Small intestine (tissue), 7 donors: ENCODE measurements at regions not wholly inside any gene's neighbourhood (a gene's known extent, or its start where the extent isn't known, plus 50 kb on each side); places are given as distances from the start of the nearest gene placed in this dataset.
"Not testable (repeated sequence)": the region's sequence is repeated elsewhere in the genome, so short reads cannot be mapped to it uniquely, and the experiment has no call there.

Experiments used
- DNase-seq, 2 donors: peaks; one replicate each; pipeline versions ENCODE4 v3.0.0 to v3.0.0-alpha.2; 2013
- FAIRE-seq: peaks from 2 replicates; lab custom pipeline; 2012; peaks lifted over from hg19 to GRCh38; lab: Jason Lieb, UNC
- H3K27ac ChIP-seq, 3 donors: one replicate each; pipeline ENCODE4 v1.5.1; 2013; ENCODE audit warnings: low read length in 2 of 3, mild to moderate bottlenecking in 2 of 3, control low read depth in 1 of 3, inconsistent platforms in 1 of 3, low read depth in 1 of 3, moderate library complexity in 1 of 3
- H3K27me3 ChIP-seq, 3 donors: one replicate each; pipeline ENCODE4 v1.6.1; 2013; ENCODE audit warnings: low read length in 3 of 3, inconsistent platforms in 1 of 3; ENCODE audit not compliant: control insufficient read depth in 3 of 3, insufficient read depth in 3 of 3
- H3K36me3 ChIP-seq, 3 donors: one replicate each; pipeline ENCODE4 v1.6.1; 2013; ENCODE audit warnings: low read length in 3 of 3, inconsistent platforms in 1 of 3, low read depth in 1 of 3, mild to moderate bottlenecking in 1 of 3, moderate library complexity in 1 of 3; ENCODE audit not compliant: control insufficient read depth in 3 of 3, insufficient read depth in 2 of 3
- H3K4me1 ChIP-seq, 3 donors: one replicate each; pipeline ENCODE4 v1.6.1; 2013; ENCODE audit warnings: low read length in 2 of 3, inconsistent platforms in 1 of 3, low read depth in 1 of 3, mild to moderate bottlenecking in 1 of 3, moderate library complexity in 1 of 3; ENCODE audit not compliant: control insufficient read depth in 3 of 3, insufficient read depth in 2 of 3
- H3K4me3 ChIP-seq, 3 donors: one replicate each; pipeline ENCODE4 v1.5.1; 2013; ENCODE audit warnings: low read length in 3 of 3, control low read depth in 1 of 3, inconsistent platforms in 1 of 3, low read depth in 1 of 3, mild to moderate bottlenecking in 1 of 3, moderate library complexity in 1 of 3
- H3K9me3 ChIP-seq, 2 donors: one replicate each; pipeline ENCODE4 v1.6.1; 2013; ENCODE audit warnings: low read depth in 1 of 2, low read length in 1 of 2; ENCODE audit not compliant: control insufficient read depth in 2 of 2, insufficient read depth in 1 of 2
- WGBS, 3 donors: extraction: QIAGEN DNeasy Blood & Tissue Kit; methylation state at CpG; one replicate each; pipeline ENCODE4 v1.1.7; 2013; 5-methylcytosine and 5-hydroxymethylcytosine counted together
- donor health status: healthy with polysubstance abuse.
- donor health status: control.
- donor health status: control.
- donor health status: Bipolar disorder and iron deficiency.
- donor health status: healthy.

DNA sequence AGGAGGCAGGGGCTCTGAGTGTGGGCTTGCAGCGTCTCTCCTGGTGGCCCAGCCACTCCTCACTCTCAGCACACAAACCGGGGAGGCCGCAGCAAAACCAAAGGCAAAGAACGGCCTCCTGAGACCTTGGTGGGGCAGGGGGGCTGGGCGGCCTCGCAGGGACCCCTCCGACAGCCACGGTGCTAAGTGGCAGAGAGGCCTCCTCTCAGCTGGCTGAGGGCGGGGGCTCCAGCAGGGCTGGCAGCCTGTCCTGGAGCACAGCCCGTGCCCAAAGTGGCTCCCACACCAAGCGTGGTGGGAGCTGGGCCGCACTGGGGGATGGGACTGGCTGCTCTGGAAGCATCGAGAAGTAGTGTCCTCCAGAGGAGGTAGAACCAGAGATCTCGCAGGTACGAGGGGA, 334.4 kb downstream of the QKI start:
- no peaks in the 10 kb centered on the region for H3K36me3 ChIP-seq
- H3K4me3 ChIP-seq, result no peak overlapping the region
- no peaks in the 10 kb centered on the region for H3K27me3 ChIP-seq
- DNase-seq (no peak), FAIRE-seq (no peak)
- H3K4me1 ChIP-seq, result no peaks in the 10 kb centered on the region
- WGBS, 3 donors, result 85 to 90% (median 89%) methylated on average over 15 of the region's 15 CpGs
- no peak overlapping the region for H3K27ac ChIP-seq
- peaks cover 0 to 5% of the 10 kb centered on the region in 2 donors for H3K9me3 ChIP-seq

DNA sequence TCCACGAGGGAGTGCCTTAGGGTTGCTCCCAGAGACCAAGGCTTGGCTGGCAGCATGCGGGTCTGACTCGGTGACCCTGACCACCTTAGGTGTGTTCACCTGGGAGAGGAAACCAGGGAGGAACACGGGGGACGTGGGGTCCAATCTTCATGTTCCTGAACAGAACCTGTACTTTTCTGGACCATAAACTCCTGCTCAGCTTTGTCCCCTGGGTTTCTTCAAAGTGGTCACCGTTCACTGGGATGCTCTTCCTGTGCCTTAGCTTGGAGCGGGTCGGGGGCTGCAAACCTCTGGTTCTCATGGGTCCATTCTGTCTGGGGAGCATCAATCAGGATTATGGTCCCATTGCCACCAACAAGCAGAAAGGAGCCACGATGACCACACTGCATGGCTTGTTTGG, 333.5 kb downstream of the QKI start:
- Histone ChIP-seq H3K36me3 (no peaks in the 10 kb centered on the region), H3K27ac (no peak overlapping the region), H3K27me3 (no peaks in the 10 kb centered on the region), H3K9me3 (peaks cover 0 to 3% of the 10 kb centered on the region in 2 donors), H3K4me3 (no peak overlapping the region), H3K4me1 (no peaks in the 10 kb centered on the region)
- 80 to 89% (median 81%) methylated on average over 9 of the region's 9 CpGs for WGBS, 3 donors
- DNase-seq (no peak), FAIRE-seq (no peak)

DNA sequence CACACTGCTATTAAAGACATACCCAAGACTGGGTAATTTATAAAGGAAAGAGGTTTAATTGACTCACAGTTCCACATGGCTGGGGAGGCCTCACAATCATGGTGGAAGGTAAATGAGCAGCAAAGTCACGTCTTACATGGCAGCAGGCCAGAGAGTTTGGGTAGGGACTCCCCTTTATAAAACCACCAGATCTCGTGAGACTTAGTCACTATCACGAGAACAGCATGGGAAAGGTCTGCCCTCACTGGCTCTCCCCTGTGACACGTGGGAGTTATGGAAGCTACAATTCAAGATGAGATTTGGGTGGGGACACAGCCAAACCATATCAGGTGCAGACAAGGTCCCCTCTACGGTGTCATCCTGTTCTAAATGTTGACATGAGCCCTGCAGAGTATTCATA, 332.5 kb downstream of the QKI start:
- WGBS, 3 donors, result 65 to 85% (median 69%) methylated on average over 5 of the region's 5 CpGs
- H3K9me3 ChIP-seq, FAIRE-seq, H3K4me3 ChIP-seq, H3K27me3 ChIP-seq, H3K27ac ChIP-seq, H3K4me1 ChIP-seq, H3K36me3 ChIP-seq, DNase-seq: not testable (repeated sequence)

DNA sequence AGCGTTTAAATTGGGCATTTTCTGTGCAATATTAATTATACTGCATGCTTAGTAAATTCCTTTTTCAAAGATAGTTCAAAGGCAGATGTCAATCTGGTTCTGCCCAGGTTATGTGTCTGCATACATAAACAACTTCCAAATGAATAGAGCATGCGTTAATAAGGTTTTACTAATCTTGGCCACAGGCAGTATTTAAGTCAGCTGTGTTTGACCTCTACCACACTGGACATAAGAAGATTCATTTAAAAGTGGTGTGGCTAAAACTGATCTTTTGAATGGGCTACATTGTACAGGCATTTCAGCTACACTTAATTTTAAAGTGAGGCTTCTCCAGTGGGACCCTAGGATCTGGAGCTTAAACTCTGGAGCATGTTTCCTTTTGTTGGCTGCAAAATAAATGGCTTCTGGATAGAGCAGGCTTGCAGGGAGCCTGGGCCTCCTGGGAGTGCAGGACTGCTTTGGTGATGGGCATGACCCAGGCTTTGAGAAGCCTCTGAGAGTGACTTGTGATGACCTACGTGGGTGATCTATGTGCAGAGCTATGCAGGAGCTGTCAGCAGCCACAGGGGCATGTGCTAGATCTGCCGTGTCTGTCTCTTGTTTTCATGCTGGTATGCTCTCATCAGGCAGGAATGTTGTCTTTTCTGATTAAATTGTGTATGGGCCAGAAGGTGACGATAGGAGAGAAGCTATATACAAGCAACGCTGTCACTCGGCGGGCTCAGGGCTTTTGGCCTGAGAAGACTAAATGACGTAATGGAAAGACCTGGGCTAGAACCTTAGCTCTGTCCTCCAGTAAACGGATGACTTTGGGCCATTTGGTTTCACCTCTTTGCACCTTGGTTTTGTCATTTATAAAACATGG, 331.2 kb downstream of the QKI start:
- no peak overlapping the region for H3K4me3 ChIP-seq
- H3K27ac ChIP-seq, result no peak overlapping the region

DNA sequence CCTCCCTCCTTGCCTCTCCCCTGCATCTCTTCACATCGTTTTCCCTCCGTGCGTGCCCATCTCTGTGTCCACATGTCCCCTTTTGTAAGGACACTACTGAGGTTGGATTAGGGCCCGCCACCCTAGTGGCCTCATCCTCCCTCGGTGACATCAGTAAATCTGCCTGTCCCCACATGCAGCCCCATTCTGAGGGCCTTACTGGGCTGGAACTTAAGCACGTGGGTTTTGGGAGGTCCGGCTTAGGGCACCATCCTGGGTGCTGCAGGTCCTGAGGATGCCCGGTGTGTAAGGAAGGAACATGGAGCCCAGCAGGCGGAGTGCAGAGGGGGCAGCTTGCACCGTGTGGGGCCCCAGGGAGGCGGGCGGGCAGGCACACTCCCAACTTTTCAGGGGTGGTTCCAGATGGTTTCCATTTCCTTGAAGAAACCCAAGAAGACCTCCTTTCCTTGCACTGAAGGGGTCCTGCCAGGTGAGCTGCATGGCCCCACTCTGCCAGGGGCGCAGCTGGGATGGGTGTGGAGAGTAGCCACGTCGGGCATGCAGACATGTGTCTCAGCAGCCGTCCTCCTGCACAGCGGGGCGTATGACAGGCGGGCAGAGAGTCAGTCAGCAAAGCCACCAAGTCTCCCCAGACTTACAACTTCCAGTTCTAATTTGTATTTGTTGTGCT, 329.9 kb downstream of the QKI start:
- Histone ChIP-seq H3K27me3 (no peaks in the 10 kb centered on the region), H3K27ac (no peak overlapping the region), H3K36me3 (no peaks in the 10 kb centered on the region), H3K4me1 (no peaks in the 10 kb centered on the region), H3K9me3 (peaks cover 0 to 3% of the 10 kb centered on the region in 2 donors), H3K4me3 (no peak overlapping the region)
- 90 to 94% (median 91%) methylated on average over 17 to 19 of the region's 19 CpGs for WGBS, 3 donors
- FAIRE-seq (no peak), DNase-seq (no peak)

More for the DNA sequence above, 331.2 kb downstream of the QKI start:
- FAIRE-seq (no peak), DNase-seq (no peak)
- WGBS, 3 donors, result 62 to 67% (median 62%) methylated on average over 10 of the region's 10 CpGs
- H3K27me3 ChIP-seq, result no peaks in the 10 kb centered on the region
- no peaks in the 10 kb centered on the region for H3K4me1 ChIP-seq
- no peaks in the 10 kb centered on the region for H3K36me3 ChIP-seq
- peaks cover 0 to 3% of the 10 kb centered on the region in 2 donors for H3K9me3 ChIP-seq

DNA sequence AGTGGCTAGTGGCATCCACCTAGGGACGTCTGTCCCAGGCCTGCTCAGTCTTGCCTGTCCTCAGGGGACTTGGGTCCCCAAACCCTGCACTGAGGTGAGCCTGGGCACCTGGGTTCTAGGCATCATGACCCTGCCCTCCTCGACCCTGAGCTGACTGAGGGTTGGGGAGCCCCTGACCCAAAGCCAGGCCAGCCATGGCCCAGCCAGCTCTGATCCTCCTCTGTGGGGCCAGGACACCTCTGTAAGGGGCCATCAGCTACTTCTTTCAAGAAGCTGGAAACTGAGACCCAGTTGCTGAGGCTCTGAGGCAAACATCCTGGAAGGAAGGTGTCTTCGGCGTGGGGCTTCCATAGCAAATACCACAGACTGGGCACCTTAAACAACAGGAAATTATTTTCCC, 329.3 kb downstream of the QKI start:
- Histone ChIP-seq H3K36me3 (no peaks in the 10 kb centered on the region), H3K9me3 (peaks cover 0 to 3% of the 10 kb centered on the region in 2 donors), H3K27me3 (no peaks in the 10 kb centered on the region), H3K4me1 (peaks cover 0 to 2% (median 0%) of the 10 kb centered on the region in 3 donors), H3K27ac (no peak overlapping the region), H3K4me3 (no peak overlapping the region)
- FAIRE-seq (no peak), DNase-seq (no peak)
- 73 to 85% (median 82%) methylated on average over 4 of the region's 4 CpGs for WGBS, 3 donors

DNA sequence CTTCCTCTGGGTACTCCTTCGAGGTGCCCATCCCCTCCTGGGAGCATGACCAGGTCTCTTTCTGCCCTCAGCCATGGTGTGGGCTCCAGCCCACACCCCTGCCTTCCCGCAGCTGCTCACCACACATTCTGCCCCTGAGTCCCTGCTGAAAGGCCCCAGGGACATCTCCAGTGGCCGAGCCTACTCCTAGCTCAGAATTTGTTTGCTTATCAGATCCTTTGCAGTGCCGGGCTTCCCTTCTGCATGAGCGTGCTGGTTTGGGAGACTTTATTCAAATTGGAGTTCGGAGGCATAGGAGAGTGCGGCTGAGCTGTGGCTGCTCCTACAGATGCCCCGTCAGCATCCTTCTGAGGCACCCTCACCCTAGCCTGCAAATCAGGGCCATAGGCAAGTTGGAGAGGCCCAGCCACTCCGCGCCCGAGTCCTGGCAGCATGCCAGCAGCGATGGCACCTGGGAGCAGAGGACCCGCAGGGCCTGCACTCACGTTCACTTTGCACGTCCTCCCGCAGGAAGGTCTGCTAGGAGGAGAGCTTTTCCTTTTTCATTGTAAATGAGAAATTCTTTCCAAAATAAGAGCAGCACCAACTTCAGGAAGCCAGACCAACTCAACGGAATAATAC, 327.3 kb downstream of the QKI start:
- Histone ChIP-seq H3K27ac (no peak overlapping the region), H3K4me1 (peaks cover 0 to 2% (median 0%) of the 10 kb centered on the region in 3 donors), H3K9me3 (peaks cover 0 to 3% of the 10 kb centered on the region in 2 donors), H3K4me3 (no peak overlapping the region), H3K27me3 (no peaks in the 10 kb centered on the region), H3K36me3 (no peaks in the 10 kb centered on the region)
- DNase-seq (no peak), FAIRE-seq (no peak)
- WGBS, 3 donors, result 72 to 81% (median 72%) methylated on average over 17 of the region's 17 CpGs

DNA sequence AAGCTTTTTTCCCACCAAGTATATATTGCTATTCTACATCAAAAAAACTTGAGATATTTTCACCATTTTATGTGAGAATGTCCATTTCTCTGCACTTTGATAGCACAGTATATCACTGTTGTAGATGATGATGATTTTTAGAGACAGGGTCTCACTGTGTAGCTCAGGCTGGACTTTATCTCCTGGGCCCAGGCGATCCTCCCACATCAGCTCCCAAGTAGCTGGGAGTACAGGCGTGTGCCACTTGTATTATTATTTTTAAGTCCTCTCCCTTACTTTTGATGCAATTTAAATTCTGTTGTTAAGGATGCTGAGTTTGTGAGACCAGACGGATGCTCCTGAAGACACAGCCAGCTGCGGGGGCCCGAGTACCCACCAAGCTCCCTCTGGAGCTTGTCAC, 326.8 kb downstream of the QKI start:
- FAIRE-seq (no peak), DNase-seq (no peak)
- H3K4me3 ChIP-seq, result no peak overlapping the region
- peaks cover 0 to 2% (median 0%) of the 10 kb centered on the region in 3 donors for H3K4me1 ChIP-seq
- WGBS, 3 donors, result 87 to 91% (median 90%) methylated on average over 5 of the region's 5 CpGs
- no peaks in the 10 kb centered on the region for H3K36me3 ChIP-seq
- peaks cover 0 to 3% of the 10 kb centered on the region in 2 donors for H3K9me3 ChIP-seq
- no peak overlapping the region for H3K27ac ChIP-seq
- H3K27me3 ChIP-seq, result no peaks in the 10 kb centered on the region
